GM19467 (cell line): ENCODE measurements at regions not wholly inside any gene's neighbourhood (a gene's known extent, or its start where the extent isn't known, plus 50 kb on each side); places are given as distances from the start of the nearest gene placed in this dataset.

Experiments used
- ATAC-seq: cut with Tn5 transposase; IDR thresholded peaks from one replicate; pipeline ENCODE4 v1.9.1; 2021; ENCODE audit warnings: mild to moderate bottlenecking, moderate library complexity; ENCODE audit not compliant: unreplicated experiment

DNA sequence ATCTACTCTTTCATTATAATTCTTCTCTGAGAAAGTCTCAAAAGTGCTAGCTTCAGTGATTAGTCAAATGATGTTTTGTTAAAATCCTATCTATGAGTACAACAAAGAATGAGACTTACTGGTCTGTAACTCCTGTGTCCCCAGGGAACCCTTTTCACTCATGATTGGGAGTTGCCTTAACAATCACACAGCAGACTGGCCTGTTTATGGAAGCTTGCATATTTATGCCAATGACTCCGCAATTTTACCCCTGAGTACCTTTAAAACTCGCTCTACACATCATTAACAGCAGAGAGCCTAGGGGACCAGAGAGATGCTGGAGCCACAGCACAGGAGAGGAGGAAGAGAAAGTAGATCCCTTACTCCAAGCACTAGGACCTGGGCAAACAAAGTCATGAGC, 628.1 kb downstream of the IGSF11 start:
- ATAC-seq, result no peak

DNA sequence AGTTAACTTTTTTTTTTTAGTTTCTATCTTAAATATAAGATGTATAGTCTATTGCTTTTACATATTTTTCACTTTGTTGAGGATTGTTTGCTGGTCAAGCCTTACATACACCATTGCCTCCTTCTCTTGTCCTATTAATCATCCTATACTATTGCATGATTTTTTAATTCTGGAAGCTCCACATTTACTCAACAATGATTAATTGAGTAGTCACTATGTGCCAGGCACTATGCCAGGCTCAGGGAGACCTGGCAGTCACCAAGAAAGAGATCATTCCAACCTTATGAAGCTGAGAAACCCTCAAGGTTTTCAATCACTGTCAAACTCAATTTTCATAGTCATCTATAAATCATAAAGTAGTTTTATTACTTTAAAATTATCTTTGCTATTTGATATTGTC, 626.2 kb downstream of the IGSF11 start:
- no peak for ATAC-seq

DNA sequence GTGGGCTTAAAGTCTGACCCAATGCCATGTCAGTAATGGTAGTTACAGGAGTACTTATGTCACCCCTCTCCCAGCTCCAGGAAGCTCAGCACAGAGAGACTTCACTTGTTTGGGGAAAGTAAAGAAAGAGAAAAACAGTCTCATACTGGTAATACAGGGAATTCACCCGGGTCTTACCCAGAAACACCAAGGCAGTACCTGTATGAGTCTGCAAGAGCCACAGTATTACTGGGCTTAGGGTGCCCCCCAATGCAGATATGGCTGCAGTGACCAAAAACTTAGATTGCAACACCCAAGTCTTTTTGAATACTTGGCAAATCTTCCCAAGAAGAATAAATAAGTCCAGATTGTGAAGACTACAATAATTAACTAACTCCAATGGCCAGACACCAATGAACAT, 622.1 kb downstream of the IGSF11 start:
- no peak for ATAC-seq

DNA sequence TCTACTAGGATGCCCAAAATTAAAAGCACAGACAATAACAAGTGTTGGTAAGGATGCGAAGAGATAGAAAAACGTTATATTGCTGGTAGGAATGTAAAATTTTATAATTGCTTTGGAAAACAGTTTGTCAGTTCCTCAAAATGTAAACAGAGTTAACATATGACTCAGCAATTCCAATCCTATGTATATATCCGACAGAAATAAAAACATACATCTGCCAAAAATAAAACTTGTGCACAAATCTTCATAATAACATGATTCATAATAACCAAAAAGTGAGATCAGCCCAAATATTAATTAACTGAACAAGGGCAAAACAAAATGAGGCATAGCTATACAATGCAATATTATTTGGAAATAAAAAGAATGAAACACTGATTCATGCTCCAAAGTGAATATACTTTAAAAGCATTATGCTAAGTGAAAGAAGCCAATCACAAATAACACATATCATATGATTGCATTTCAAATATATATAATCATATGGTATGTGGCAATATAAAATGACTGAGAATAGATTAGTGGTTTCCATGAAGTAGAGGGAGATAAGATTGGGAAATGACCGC, 609.3 kb downstream of the IGSF11 start:
- no peak for ATAC-seq

DNA sequence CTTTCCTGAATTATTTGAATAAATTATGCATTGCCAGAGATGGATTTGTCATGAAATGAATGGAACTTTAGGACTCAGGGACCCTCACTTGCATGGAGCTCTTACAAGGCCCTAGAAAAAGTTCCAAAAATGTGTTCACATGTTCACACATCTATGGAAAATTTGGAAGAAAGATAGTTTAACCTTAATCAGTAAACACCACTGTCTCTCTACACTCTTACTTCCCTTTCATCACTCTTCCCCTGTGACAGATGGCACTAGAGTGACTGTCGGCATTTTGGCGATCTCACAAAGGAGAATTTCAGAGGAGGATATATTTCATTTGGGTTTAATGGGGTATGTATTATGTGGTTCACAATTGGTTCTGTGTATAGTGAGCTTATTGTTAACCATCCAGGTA, 600.8 kb downstream of the IGSF11 start:
- no peak for ATAC-seq

DNA sequence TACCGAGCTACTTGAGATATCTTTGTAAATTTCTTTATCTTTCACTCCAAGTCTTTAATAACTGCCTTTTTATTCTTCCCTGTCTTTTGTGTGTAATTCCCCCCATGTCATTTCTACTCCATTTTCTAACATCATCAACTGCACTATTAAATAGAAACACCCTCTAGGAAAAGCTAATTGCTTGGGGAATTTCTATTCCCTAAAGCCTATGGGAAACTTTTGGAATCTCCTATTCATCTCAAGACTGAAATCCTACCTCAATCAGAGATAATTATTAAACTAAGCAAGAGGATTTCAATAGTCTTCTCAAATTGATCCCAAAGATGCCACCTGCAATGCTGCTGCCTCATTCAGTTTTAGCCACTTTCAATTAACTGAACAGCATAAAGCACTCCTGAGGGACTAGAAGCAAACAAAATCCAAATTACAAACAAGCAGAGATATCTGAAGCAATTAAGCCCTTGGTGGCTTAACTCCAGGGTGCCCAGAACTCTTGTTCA, 598.7 kb downstream of the IGSF11 start:
- no peak for ATAC-seq

DNA sequence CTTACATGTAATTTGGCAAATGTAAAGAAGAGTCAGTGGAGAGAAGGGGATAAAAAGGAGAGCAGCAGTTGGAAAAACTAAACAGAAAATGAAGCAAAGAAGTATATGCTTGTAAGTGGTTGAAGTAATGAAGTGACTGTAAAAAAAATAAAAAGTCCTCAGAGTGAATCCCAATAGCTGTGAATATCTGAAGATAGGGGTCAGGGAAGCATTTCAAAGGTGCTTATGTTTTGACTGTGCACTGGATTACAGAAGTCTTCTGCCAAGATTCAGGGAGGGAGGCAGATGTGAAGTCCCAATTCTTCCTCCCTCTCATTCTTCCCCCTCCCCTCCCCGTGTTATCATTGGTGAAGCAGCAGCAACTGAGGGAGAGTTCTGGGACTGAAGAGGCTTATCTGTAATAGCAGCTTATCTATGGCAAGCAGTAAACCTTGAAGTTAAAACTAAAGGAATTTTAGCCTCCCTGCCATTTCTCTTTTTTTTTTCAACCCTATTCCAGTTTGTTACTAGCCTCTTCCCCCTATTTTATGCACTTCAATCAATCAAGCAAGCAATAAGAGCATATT, 597.9 kb downstream of the IGSF11 start:
- no peak for ATAC-seq

DNA sequence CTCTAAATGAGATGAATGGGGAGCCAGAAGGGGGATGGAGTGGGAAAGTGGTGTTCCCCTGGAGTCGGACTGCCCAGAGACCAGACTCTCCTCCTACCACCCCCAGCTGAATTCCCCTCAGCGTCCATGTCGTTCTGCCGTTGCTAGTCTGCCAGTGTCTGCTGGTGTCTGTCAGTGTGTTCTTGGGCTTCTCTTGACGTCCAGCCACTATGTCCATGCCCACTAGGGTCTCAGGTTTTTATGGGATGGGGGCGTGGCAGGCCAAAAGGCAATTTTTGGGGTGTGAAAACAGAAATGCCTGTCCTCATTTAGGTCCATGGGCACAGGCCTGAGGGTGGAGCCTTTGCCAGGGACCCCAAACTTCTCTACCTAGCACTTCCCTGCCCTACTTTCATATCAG, 589.6 kb downstream of the IGSF11 start:
- no peak for ATAC-seq

DNA sequence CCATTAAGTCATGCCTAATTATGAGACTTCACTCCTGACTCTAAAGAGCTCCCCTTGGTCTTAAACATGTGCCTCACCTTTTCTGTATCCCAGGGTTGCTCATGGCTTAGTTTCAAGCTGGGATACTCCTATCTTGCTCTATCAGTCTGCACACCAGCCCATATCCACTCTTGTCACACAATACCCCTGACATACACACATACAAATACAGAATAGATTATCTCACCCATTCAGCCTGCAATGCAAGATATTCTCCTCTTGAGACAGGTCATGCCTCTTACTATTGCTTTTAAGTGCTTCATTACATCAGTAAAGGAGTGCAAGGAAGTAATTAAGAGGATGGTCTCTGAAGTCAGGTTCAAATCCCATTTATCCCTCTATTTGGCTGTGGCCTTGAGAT, 587.3 kb downstream of the IGSF11 start:
- no peak for ATAC-seq

DNA sequence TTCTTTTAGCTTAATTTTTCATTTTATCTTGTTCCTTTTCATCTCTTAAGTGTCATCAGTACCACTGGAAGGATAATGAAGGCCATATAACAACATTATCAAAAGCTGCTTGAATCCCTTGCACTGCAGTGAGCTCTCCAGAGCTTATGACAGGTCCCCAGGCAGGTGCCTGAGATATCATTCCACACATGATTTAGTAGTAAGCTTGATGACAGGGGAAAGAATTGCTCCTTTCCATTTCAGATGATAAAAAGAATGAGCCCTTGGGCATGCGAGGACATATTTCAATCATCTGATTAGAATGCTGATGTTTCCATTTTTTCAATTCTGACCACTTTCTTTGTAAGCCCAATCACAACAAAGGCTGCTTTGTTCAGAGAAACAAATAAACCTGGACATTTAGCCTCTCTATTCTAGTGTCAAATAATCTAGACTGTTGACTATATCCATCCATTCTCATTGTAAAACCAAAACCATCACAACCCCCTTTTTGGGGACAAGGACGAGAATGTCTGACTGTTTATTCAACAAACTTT, 567.8 kb downstream of the IGSF11 start:
- no peak for ATAC-seq

DNA sequence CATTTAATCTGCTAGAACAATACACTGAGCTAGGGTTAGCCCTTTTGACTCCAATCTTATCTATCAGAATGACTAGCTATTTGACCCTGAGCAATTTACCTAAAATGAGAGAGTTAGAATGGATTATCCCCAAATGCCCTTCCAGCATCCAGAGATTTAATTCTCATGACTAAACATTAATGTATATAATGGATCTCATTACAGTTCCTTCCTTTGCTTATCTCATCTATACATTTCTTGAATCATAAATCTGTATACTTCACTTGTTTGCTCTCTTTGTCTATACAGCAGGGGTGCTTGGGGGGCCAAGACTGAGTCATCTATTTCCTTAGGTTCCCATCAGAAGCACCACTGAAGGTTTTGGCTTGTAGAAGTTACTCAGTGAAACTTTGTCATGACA, 565.8 kb downstream of the IGSF11 start:
- ATAC-seq, result no peak

DNA sequence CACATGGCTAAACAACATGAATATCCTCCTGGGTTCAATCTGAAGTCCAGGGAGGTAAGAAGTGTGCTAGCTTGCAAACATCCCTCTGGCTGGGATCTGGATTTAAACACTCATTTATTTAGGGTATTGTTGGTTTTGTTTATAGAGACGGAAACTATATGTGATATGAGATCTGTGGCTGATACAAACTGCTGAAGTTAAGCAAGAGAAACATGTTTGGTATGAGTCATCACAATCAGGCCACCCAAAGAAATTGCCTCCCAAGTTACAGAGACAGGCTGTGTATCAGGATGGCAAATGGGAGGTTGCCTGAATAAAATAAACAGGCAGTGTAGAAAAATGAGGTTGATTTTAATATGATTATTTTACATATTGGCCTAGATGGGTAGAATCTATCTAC, 562.1 kb downstream of the IGSF11 start:
- no peak for ATAC-seq

DNA sequence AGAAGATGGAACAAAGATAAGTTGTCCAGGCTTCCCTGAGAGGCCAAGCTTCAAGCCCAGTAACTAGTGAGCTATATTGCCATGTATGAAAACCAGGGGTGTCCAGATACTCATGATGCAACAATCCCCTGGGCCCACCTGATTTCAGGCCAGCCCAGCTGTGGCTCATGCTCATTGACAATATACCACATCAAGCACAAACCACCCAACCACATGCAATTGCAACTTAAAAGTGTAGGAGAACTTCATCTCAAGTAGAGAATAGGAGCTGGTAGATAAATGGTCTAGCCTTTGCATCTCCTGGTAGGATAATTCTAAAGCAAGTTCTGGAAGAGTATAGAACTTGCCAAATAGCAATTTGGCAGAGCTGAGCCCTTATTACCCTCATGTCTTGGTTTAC, 561.3 kb downstream of the IGSF11 start:
- ATAC-seq, result no peak

DNA sequence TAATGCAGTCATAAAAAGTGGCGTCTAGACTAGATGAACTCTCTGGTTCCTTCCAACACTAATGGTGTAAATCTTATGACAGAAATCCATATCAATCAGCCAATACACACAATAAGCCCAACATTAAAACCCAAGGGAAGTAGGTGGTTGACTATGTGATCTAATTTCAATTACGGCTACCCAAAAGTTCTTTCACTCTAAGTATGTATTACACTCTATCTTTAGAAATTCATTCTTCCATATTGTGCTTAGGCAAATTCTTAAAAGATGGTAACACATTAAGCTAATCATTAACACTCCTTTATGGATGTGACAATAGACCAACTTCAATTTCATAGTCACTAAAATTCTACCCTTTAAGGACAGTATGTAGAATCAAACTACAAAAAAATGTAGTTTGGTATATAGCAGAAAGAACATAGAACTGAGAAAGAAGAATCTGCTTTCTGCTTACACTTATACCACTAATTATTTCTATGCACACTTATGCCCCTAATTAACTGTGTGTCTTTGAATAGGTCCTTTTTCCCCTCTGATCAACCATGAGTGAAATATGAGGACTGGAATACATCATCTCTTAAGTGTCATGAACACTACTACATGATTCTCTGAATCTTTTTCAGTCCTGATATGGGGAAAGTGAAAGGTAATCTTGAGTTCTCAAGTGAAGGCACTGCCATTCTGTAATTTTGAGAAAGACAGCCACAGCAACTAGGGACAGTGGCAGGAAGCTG, 557.6 kb downstream of the IGSF11 start:
- no peak for ATAC-seq

DNA sequence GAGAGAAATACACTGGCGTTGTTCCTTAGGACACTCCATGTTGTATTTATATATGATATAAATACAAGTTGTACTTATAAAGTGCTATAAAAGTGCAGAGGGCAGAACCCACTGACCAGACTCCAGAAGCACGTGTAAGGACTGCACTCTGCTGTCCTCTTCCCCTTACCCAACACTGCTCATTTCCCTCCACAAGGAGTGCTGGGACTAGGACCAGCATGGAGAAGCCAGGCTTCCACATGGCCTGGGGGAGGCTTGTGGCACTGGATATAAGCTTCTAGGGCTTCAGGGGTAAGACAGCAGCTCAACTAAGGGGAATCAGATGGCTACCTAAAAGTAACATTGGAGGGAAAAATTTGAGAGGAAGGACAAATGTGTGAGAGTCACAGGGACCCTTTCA, 556.9 kb downstream of the IGSF11 start:
- ATAC-seq, result no peak

DNA sequence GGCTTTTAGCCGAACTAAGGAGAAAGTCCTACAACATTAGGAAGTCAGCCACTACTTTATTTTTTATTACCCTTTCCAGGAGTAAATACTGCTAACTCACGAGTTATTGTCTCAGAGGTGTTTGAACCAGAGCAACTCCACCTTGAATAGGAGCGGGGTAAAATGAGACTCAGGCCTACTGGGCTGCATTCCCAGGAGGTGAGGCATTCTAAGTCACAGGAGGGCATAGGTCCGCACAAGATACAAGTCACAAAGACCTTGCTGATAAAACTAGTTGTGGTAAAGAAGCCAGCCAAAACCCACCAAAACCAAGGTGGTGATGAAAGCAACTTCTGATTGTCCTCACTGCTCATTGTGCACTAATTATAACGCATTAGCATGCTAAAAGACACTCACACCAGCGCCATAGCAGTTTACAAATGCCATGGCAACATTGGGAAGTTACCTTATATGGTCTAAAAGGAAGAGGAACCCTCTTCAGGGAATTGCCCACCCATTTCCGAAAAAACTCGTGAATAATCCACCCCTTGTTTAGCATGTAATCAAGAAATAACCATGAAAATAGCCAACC, 555.9 kb downstream of the IGSF11 start:
- no peak for ATAC-seq

DNA sequence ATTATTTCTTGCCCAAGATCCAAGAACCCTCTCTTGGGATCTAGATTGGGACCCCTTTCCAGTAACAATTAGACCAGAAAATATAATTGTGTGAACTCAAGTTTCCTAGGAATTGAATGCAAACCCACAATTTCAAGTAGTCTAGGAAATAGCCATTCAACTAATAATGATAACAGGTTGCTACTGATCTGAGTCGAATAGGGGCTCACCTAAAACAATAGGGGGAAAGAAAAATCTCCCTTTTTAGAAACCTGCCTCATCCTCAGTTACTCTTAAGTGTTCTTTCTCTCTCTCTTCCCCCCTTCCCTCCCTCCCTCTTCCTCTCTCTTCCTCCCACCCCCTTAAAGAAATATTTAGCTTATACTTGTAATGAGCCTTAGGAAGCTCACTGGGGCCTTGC, 555.3 kb downstream of the IGSF11 start:
- ATAC-seq, result no peak

DNA sequence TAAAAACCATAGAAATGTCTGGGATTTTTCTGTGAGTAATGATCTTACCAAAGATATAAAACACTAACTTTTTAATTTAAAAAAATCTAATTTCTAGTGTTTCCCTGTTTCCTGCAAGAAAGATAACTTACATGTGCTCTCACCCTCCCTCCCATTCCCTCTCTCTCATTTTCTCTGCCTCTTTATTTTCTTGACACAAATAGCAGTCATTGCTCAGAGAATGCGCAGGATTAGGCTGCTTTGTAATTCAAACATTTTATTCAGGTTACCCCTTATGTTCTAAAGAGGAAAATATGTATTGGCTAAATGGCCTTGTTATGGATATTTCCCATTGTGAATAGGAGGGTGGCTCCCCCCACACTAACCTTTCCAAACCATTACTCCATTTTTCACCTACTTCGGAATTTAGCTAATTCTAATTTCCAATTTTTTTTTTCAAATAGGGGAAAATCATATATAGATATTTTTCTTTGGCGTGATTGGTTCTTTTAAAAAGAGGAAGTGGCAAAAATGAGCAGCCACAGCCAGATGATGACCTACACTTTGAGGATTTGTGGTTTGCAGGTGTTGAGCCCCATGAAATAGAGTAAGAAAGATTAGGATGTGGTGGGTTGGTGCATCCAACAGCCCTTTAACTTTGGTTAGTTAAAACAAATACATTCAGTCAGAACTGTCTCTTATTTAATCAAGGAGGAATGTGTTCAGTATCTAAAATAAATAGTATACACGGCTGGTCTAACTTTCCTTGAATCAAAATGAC, 554.4 kb downstream of the IGSF11 start:
- no peak for ATAC-seq

DNA sequence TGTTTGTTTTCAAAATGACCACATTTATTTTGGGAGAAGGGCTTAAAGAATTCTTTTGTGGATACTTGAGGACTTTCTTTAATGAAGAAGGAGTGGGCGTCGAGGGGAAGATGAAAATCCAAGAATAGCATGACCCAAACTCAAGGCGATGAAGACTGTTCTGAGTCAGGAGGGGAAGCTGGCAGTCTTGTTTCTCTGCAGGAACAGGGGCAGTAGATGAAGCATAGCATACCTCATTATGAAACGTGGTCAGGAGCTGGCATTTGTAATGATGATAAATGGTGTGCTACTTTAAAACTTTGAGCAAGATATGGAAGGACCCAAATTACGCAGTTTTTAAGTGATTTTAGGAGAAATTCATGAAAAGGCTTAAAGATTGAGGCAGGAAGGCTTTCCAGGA, 549.0 kb downstream of the IGSF11 start:
- ATAC-seq, result no peak

DNA sequence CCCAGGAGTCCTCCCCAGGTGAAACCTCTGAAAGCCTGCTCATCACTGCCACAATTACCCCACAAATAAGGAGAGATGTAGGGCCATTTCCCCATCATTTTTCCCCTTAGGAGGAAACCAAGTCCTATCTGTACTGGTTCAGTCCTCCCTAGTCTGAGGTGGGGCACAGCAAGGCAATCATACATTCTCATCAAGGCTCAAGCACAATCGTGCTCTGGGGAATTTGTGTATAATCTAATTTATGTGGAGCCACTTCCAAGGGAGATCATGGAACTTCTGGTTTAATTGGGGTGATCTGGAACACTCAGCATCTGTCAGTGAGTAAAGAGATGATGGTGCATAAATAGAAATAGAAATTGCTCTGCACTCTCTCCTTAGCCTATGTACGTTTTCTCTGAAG, 546.9 kb downstream of the IGSF11 start:
- ATAC-seq, result no peak

DNA sequence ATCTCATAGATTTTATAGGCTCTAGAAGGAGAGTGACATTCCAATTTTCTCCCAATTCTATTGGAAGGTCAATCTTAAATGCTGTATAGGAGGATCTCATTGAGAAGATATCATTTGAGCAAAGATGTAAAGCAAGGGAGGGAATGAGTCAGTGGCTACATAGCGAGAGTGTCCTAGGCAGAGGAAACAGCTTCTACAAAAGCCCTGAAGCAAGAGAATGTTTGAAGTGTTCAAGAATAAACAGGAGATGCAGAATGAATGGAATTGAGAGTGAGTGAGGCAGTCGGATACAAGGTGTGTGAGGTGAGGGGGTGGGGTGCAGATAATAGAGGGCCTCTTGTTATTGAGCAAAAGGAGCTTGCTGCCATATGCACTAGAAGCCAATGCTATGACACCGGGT, 545.9 kb downstream of the IGSF11 start:
- ATAC-seq, result no peak
